ENCODE measurements at regions not wholly inside any gene's neighbourhood (a gene's known extent, or its start where the extent isn't known, plus 50 kb on each side); places are given as distances from the start of the nearest gene placed in this dataset.

DNA sequence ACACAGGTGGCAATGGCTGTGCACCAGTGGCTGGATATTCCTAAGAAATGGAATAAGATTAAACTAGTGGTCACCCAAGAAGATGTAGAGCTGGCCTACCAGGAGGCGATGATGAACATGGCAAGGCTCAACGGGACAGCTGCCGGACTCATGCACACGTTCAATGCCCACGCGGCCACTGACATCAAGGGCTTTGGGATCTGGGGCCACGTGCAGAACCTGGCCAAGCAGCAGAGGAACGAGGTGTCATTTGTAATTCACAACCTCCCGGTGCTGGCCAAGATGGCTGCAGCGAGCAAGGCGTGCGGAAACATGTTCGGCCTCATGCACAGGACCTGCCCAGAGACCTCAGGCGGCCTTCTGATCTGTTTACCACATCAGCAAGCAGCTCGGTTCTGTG lies 190.8 kb downstream of the FTCDNL1 start:
- Histone ChIP-seq H3K36me3 (no peaks in the 10 kb centered on the region), H3K9me3 (no peaks in the 10 kb centered on the region), H3K4me1 (no peaks in the 10 kb centered on the region), H3K4me3 (no peak overlapping the region), H3K27ac (no peak overlapping the region), H3K27me3 (no peaks in the 10 kb centered on the region)
- intact Hi-C loops (cut with DNase I; ENCODE audit: low total_unique reads), result no loop called here
- no peak for TF ChIP-seq POLR2A (IDR thresholded peaks at IDR 0.05)
- TF ChIP-seq, protein P1, sequence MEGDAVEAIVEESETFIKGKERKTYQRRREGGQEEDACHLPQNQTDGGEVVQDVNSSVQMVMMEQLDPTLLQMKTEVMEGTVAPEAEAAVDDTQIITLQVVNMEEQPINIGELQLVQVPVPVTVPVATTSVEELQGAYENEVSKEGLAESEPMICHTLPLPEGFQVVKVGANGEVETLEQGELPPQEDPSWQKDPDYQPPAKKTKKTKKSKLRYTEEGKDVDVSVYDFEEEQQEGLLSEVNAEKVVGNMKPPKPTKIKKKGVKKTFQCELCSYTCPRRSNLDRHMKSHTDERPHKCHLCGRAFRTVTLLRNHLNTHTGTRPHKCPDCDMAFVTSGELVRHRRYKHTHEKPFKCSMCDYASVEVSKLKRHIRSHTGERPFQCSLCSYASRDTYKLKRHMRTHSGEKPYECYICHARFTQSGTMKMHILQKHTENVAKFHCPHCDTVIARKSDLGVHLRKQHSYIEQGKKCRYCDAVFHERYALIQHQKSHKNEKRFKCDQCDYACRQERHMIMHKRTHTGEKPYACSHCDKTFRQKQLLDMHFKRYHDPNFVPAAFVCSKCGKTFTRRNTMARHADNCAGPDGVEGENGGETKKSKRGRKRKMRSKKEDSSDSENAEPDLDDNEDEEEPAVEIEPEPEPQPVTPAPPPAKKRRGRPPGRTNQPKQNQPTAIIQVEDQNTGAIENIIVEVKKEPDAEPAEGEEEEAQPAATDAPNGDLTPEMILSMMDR (IDR thresholded peaks at IDR 0.05 in 4 of 5, conservative IDR thresholded peaks at IDR 0.05 in 1 of 5), result no peak
- no peak for ATAC-seq
- in situ Hi-C loops (cut with MboI; ENCODE audit: low sequenced_read_pairs in 4 of 4), result no loop called here
- no peak for DNase-seq

- Histone ChIP-seq H3K4me3 (peak overlapping the region; percentile 31 to 49 (median 40)), H3K27me3 (no peaks in the 10 kb centered on the region), H3K36me3 (no peaks in the 10 kb centered on the region), H3K9me3 (no peaks in the 10 kb centered on the region), H3K27ac (no peak overlapping the region), H3K4me1 (no peaks in the 10 kb centered on the region)
- intact Hi-C loops (cut with DNase I; ENCODE audit: low total_unique reads) (no loop called here), in situ Hi-C loops (cut with MboI; ENCODE audit: low sequenced_read_pairs in 4 of 4) (no loop called here)
- TF ChIP-seq, protein P1 (IDR thresholded peaks at IDR 0.05 in 4 of 5, conservative IDR thresholded peaks at IDR 0.05 in 1 of 5), result no peak
- TF ChIP-seq POLR2A (IDR thresholded peaks at IDR 0.05), result no peak
- no peak for DNase-seq
- ATAC-seq, result no peak
Measured at GRCh38 chr2:199659207-199659606, 191.8 kb downstream of the FTCDNL1 start.

GRCh38 chr2:199646439-199646838 lies 188.7 kb upstream of the SATB2 start:
- no peak for ATAC-seq
- intact Hi-C loops (cut with DNase I; ENCODE audit: low total_unique reads) (no loop called here), in situ Hi-C loops (cut with MboI; ENCODE audit: low sequenced_read_pairs in 4 of 4) (no loop called here)
- Histone ChIP-seq H3K4me3 (no peak overlapping the region), H3K36me3 (no peaks in the 10 kb centered on the region), H3K27me3 (no peaks in the 10 kb centered on the region), H3K27ac (no peak overlapping the region), H3K9me3 (no peaks in the 10 kb centered on the region), H3K4me1 (no peaks in the 10 kb centered on the region)
- no peak for TF ChIP-seq POLR2A (IDR thresholded peaks at IDR 0.05)
- TF ChIP-seq, protein P1 (IDR thresholded peaks at IDR 0.05 in 4 of 5, conservative IDR thresholded peaks at IDR 0.05 in 1 of 5), result no peak
- no peak for DNase-seq

DNA sequence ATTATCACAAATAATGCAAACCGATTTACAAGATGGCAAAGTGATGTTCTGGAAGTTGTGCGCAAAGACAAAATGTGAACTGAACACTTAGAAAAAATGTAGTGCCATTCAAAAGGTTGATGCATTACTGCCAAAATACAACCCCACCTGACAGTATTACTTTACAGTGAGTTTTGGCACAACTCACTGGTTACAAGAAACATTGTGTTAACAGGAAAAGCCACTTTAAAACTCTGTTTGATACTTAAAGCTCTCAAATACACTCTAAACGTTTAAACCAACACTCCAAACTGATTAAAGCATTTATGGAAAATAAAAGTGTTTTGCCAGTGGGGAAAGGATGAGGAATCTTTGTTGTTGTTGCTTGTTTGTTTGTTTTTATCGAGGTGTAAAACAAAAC lies 173.4 kb upstream of the SATB2 start:
- H3K4me1 ChIP-seq, result no peaks in the 10 kb centered on the region
- no peak overlapping the region for H3K27ac ChIP-seq
- intact Hi-C loops (cut with DNase I; ENCODE audit: low total_unique reads) (no loop called here), in situ Hi-C loops (cut with MboI; ENCODE audit: low sequenced_read_pairs in 4 of 4) (no loop called here)
- TF ChIP-seq, protein P1 (IDR thresholded peaks at IDR 0.05 in 4 of 5, conservative IDR thresholded peaks at IDR 0.05 in 1 of 5), result no peak
- no peak for TF ChIP-seq POLR2A (IDR thresholded peaks at IDR 0.05)
- ATAC-seq, result no peak
- no peaks in the 10 kb centered on the region for H3K27me3 ChIP-seq
- H3K36me3 ChIP-seq, result no peaks in the 10 kb centered on the region
- H3K9me3 ChIP-seq, result no peaks in the 10 kb centered on the region
- no peak overlapping the region for H3K4me3 ChIP-seq
- no peak for DNase-seq

- H3K9me3 ChIP-seq, result no peaks in the 10 kb centered on the region
- TF ChIP-seq POLR2A (IDR thresholded peaks at IDR 0.05), result no peak
- TF ChIP-seq, protein P1 (IDR thresholded peaks at IDR 0.05 in 4 of 5, conservative IDR thresholded peaks at IDR 0.05 in 1 of 5), result no peak
- no peak overlapping the region for H3K27ac ChIP-seq
- DNase-seq, result no peak
- no peak for ATAC-seq
- no peaks in the 10 kb centered on the region for H3K4me1 ChIP-seq
- no peak overlapping the region for H3K4me3 ChIP-seq
- H3K27me3 ChIP-seq, result no peaks in the 10 kb centered on the region
- no peaks in the 10 kb centered on the region for H3K36me3 ChIP-seq
- intact Hi-C loops (cut with DNase I; ENCODE audit: low total_unique reads), result no loop called here
- in situ Hi-C loops (cut with MboI; ENCODE audit: low sequenced_read_pairs in 4 of 4), result no loop called here
Measured at GRCh38 chr2:199629301-199629700, 171.6 kb upstream of the SATB2 start.
